OCI-LY3 (cell line): ENCODE measurements at regions not wholly inside any gene's neighbourhood (a gene's known extent, or its start where the extent isn't known, plus 50 kb on each side); places are given as distances from the start of the nearest gene placed in this dataset.

Experiments
- CTCF ChIP-seq: fragments of 200-600, 300-600 bp; sonication (generic); IDR thresholded peaks from 2 replicates; pipeline ENCODE4 v1.5.1; 2014; ENCODE audit warnings: antibody characterized with exemption, low read length, low read depth
- EZH2phosphoT487 ChIP-seq: fragments of 200-600 bp; shearing (Covaris generic); IDR thresholded peaks from 2 replicates; pipeline ENCODE4 v1.6.1; 2018; ENCODE audit warnings: antibody characterized with exemption, mixed run types, low read depth

GRCh38 chr6:115602466-115602865, 458.2 kb downstream of the FRK start:
- no peak for TF ChIP-seq CTCF
- TF ChIP-seq EZH2phosphoT487, result no peak
